Ovary (tissue), 7 donors: ENCODE measurements at regions not wholly inside any gene's neighbourhood (a gene's known extent, or its start where the extent isn't known, plus 50 kb on each side); places are given as distances from the start of the nearest gene placed in this dataset.

Experiments
- DNase-seq, 5 donors: peaks; one replicate each; pipeline ENCODE4 v3.0.0-alpha.2; 2019 to 2020
- H3K27ac ChIP-seq, 2 donors: fragments of 200-600 bp; one replicate each; pipeline versions ENCODE4 v1.5.1 to v1.8.0; 2019 to 2022
- H3K27me3 ChIP-seq: fragments of 200-600 bp; one replicate; pipeline ENCODE4 v1.8.0; 2022
- H3K36me3 ChIP-seq: fragments of 200-600 bp; sonication (generic); one replicate; pipeline ENCODE4 v1.5.1; 2019
- H3K4me1 ChIP-seq: one replicate; pipeline ENCODE4 v1.8.1; 2013; ENCODE audit warnings: mild to moderate bottlenecking, moderate library complexity; ENCODE audit not compliant: insufficient read depth
- H3K4me3 ChIP-seq: fragments of 200-600 bp; sonication (generic); one replicate; pipeline ENCODE4 v1.5.1; 2017
- H3K9me3 ChIP-seq, 2 donors: fragments of 200-600 bp in 1 of 2; sonication (generic) in 1 of 2; one replicate each; pipeline versions ENCODE4 v1.5.1 to v1.8.1; 2013 to 2019; ENCODE audit warnings: mild to moderate bottlenecking in 1 of 2, moderate library complexity in 1 of 2
- CTCF ChIP-seq, 3 donors: fragments of 450-650 bp in 2 of 3; fragments of 200-600 bp in 1 of 3; IDR thresholded peaks; one replicate each; pipeline versions ENCODE4 v1.5.1 to v1.8.0; 2016 to 2022; ENCODE audit warnings: antibody characterized with exemption in 3 of 3, mild to moderate bottlenecking in 1 of 3
- EP300 ChIP-seq: sonication (generic); formaldehyde crosslinking; IDR thresholded peaks from one replicate; pipeline ENCODE4 v1.6.1; 2017; ENCODE audit warnings: antibody characterized with exemption
- POLR2A ChIP-seq: fragments of 450-650 bp; IDR thresholded peaks from one replicate; pipeline ENCODE4 v1.6.1; 2017; ENCODE audit warnings: antibody characterized with exemption, mild to moderate bottlenecking, moderate library complexity
- WGBS, 3 donors: extraction: QIAGEN DNeasy Blood & Tissue Kit in 1 of 3; methylation state at CpG; one replicate each; pipeline versions ENCODE4 v1.1.5 to v1.1.7; 2013 to 2017; 5-methylcytosine and 5-hydroxymethylcytosine counted together
- intact Hi-C, 4 donors: fragments of 100-400 bp; cut with DNase I; formaldehyde crosslinking; loops; one replicate each; pipeline versions ENCODE4 v1.11.0 to v1.15.1; 2022 to 2023
- donor health status: DM: no; HTN: no; CAD: no; lungs with moderate emphysema.
- donor health status: DM: no; HTN: no; CAD: no.
- donor health status: Bipolar disorder and iron deficiency.
- donor health status: DM: no; HTN: no; CAD: no.
- donor health status: DM: yes; HTN: yes; CAD: no.

GRCh38 chr12:82132390-82132789 is 225.8 kb downstream of the CCDC59 start:
- no peak overlapping the region for H3K4me3 ChIP-seq
- H3K36me3 ChIP-seq = no peaks in the 10 kb centered on the region
- 67 to 82% (median 72%) methylated on average over 3 of the region's 3 CpGs for WGBS, 3 donors
- DNase-seq = no peak
- H3K9me3 ChIP-seq = no peaks in the 10 kb centered on the region
- intact Hi-C loops = no loop called here
- TF ChIP-seq EP300 (no peak), CTCF (IDR thresholded peaks at IDR 0.05) (no peak), POLR2A (no peak)
- H3K4me1 ChIP-seq = no peaks in the 10 kb centered on the region
- no peak overlapping the region for H3K27ac ChIP-seq
- H3K27me3 ChIP-seq = no peaks in the 10 kb centered on the region

GRCh38 chr12:82130762-82131161 is 227.4 kb downstream of the CCDC59 start:
- Histone ChIP-seq H3K4me1 (no peaks in the 10 kb centered on the region), H3K27ac (no peak overlapping the region), H3K36me3 (no peaks in the 10 kb centered on the region), H3K9me3 (no peaks in the 10 kb centered on the region), H3K4me3 (no peak overlapping the region), H3K27me3 (no peaks in the 10 kb centered on the region)
- intact Hi-C loops = no loop called here
- DNase-seq = no peak
- TF ChIP-seq CTCF (IDR thresholded peaks at IDR 0.05) (no peak), POLR2A (no peak), EP300 (no peak)

- Histone ChIP-seq H3K27me3 (no peaks in the 10 kb centered on the region), H3K36me3 (no peaks in the 10 kb centered on the region), H3K9me3 (no peaks in the 10 kb centered on the region), H3K4me1 (no peaks in the 10 kb centered on the region), H3K27ac (no peak overlapping the region), H3K4me3 (no peak overlapping the region)
- DNase-seq = no peak
- 64 to 69% (median 64%) methylated on average over 2 of the region's 2 CpGs for WGBS, 3 donors
- intact Hi-C loops = no loop called here
- no peak for TF ChIP-seq CTCF (IDR thresholded peaks at IDR 0.05)
- TF ChIP-seq POLR2A = no peak
- TF ChIP-seq EP300 = no peak
These were observed 233.3 kb downstream of the CCDC59 start for GRCh38 chr12:82124711-82125380.

GRCh38 chr12:82121545-82121944 is 236.6 kb downstream of the CCDC59 start:
- Histone ChIP-seq H3K4me1 (no peaks in the 10 kb centered on the region), H3K4me3 (no peak overlapping the region), H3K27ac (no peak overlapping the region), H3K27me3 (no peaks in the 10 kb centered on the region), H3K9me3 (no peaks in the 10 kb centered on the region), H3K36me3 (no peaks in the 10 kb centered on the region)
- TF ChIP-seq CTCF (IDR thresholded peaks at IDR 0.05) = no peak
- no peak for TF ChIP-seq POLR2A
- no peak for TF ChIP-seq EP300
- intact Hi-C loops = no loop called here
- no peak for DNase-seq
